ENCODE measurements at regions not wholly inside any gene's neighbourhood (a gene's known extent, or its start where the extent isn't known, plus 50 kb on each side); places are given as distances from the start of the nearest gene placed in this dataset.

- TF ChIP-seq FOXP2 (optimal IDR thresholded peaks at IDR 0.05; ENCODE audit: borderline replicate concordance, extremely low read depth, extremely low read length, insufficient read depth) (no peak), TAF1 (IDR thresholded peaks at IDR 0.05; ENCODE audit: borderline replicate concordance, insufficient read depth, low read length) (no peak), POLR2AphosphoS5 (IDR thresholded peaks at IDR 0.05; ENCODE audit: low read depth, low read length) (no peak), REST (IDR thresholded peaks at IDR 0.05; ENCODE audit: insufficient read depth in 1 of 2, low read depth in 2 of 2, low read length in 2 of 2) (no peak), SIN3A (IDR thresholded peaks at IDR 0.05; ENCODE audit: borderline replicate concordance, insufficient read depth, low read length) (no peak)
Measured at GRCh38 chr9:118567861-118568260, 801.4 kb downstream of the BRINP1 start.
